GM18520 (cell line): ENCODE measurements at regions not wholly inside any gene's neighbourhood (a gene's known extent, or its start where the extent isn't known, plus 50 kb on each side); places are given as distances from the start of the nearest gene placed in this dataset.

Experiments used
- ATAC-seq: cut with Tn5 transposase; IDR thresholded peaks from one replicate; pipeline ENCODE4 v1.9.1; 2021; ENCODE audit not compliant: unreplicated experiment

GRCh38 chr14:100381395-100382105 is 58.4 kb downstream of the SLC25A47 start:
- ATAC-seq = no peak

GRCh38 chr14:100382106-100382455 is 58.9 kb downstream of the SLC25A47 start:
- ATAC-seq = no peak

DNA sequence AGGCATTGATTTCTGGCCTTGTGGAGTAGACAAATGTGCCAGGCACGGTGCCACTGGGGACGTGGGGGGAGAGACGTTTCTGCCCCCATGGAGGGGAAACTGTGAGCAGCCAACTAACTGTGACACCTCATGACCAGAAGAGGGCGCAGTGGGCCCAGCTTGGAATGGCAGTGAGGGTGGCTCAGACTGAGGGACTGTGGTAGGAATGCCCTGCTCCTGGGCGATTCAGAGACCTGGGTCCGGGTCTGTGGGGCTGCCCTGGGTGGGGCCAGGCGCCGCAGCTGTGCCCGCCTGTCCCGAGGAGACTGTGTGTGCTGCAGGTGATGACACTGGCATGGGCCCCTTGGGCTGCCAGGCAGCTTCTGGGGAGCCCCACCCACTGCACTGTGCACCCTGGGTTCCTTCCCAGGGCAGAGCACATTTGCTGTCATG is 60.6 kb downstream of the SLC25A47 start:
- no peak for ATAC-seq

GRCh38 chr14:100384277-100384676 is 61.1 kb downstream of the SLC25A47 start:
- no peak for ATAC-seq

DNA sequence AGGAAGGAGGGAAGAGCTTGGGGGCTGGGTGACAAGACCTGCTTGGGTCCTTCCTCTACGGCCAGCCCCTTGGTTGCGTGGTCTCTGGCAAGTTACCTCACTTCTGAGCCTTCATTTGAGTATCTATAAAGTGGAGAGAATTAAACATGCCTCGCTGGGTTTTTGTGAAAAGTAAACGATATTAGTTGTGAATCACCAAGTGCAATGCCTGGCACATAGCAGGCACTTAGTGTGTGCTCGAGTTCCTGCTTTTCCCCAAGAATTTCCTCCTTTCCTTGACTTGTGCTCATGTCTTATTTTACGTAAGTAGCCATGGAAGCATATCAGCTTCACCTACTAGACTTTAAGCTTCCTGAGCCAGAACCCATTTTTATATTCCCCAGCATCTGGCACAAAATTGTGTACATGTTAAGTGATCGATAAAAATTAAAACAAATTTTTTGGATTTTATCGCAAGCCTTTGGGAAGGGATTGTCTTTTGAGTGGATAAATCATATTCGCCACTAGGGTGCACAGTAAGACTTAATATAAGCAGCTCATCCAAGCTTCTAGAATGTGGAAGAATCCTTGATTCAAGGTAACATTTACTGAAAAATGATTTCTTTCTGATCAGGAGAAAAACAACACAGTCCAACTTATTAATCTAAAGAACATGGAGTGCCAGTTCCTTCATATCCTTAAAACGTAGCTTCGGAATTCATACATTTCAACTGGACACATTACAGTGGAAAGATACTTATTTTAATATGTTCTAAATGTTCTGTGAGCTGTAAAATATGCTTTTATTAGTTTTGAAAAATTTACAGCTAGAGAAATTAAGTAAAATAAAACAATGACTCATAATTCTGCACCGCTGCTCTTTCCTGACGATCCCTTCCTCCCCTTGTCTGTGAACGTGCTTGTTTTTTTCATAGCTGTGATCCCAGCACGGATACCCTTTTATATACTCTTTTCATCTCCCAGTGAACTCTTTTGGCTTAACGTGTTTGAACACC is 62.0 kb downstream of the SLC25A47 start:
- ATAC-seq = no peak

DNA sequence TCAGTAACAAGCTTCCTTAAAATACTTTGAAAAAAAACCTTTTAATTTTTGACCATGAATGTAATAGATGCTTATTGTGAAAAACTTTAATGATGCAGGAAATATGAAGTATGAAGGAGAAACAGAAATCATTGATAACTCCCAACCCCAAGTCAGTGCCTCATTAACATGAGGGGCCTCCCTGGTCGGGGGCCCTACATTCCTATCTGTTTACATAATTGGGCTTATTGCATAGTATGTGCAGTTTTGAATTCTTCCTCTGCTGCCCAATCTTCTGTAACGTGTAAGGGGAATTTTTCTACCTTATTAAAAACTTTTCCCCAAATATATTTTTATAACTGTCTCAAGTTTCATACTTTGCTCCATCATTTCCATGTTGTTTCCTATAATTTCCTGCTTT is 63.0 kb downstream of the SLC25A47 start:
- ATAC-seq = no peak

GRCh38 chr14:100386846-100387245 is 63.7 kb downstream of the SLC25A47 start:
- no peak for ATAC-seq

- ATAC-seq = no peak
Measured at GRCh38 chr14:100387450-100387849, 64.3 kb downstream of the SLC25A47 start.

DNA sequence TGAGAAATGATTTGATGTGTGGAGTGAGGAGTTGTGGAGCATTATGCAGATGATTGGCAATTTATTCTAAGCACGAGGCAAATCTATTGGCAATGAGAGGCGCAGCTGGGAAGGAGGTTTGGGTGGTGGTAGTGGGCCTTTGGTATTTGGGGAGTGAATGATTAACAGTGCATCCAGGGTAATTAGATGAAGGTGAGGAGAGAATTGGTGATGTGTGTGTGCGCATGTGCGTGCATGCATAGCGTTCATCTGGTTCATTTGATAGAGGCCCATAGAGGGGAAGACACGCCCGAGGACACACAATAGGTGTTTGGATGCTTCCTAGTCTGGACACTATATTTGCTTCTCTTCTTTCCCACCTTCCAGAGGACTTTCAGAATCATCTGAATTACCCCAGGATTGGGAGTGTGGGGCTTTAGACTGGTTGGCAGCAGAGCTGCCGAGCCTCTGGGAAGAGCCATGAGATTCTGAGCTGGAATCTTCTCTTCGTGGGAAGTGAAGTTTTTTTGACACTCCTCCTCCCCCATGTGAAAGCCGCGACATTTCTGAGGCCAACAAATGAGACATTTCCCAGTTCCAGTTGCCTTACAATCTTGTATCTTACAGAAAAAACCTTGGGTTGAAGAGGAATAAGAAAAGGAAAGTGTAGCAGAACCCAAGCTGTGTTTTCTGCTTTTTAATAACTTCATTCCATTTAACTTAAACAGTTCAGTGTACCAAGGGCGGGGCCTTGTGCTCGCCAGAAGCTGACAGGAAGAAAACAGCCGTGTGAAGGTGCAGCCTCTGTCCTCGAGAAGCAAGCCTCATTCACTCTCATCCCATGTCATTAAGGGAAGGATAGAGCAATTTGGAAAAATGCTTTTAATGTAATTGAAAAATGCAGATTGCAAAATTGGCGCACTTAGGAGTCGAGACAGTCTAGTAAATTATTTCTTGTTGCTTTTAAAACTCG is 65.2 kb downstream of the SLC25A47 start:
- ATAC-seq = no peak

DNA sequence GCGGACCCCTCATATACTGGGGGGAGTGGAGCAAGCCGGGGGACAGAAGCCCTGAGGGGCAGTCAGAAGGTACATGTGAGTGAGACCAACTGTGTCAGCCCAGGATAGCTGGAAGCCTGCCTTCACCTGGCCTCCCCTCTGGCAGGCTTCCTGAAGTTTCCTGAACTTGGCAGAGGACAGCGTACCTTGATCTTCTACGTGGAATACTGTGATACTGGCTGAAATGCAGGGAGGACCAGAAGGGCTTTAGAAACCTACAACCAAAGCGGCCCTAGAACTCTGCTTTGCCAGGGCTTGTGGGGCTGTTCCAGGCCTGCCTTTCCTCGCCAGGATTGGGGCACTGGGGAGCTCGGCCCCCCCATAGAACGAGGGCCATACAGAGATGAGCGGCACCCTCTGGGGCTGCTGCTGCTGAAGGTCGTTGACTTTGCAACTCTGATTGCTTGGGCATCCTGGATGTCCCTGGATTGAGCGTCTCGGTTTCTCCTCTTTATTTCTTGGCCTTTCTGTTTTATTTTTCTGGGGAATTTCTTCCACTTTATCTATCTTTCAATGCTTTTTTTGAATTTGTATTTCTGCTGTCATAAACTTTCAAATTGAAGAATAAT is 66.5 kb downstream of the SLC25A47 start:
- no peak for ATAC-seq

GRCh38 chr14:100391173-100391572 is 68.0 kb downstream of the SLC25A47 start:
- ATAC-seq = no peak

GRCh38 chr14:100391724-100392123 is 68.6 kb downstream of the SLC25A47 start:
- ATAC-seq = no peak

GRCh38 chr14:100392356-100392755 is 69.2 kb downstream of the SLC25A47 start:
- ATAC-seq = no peak

DNA sequence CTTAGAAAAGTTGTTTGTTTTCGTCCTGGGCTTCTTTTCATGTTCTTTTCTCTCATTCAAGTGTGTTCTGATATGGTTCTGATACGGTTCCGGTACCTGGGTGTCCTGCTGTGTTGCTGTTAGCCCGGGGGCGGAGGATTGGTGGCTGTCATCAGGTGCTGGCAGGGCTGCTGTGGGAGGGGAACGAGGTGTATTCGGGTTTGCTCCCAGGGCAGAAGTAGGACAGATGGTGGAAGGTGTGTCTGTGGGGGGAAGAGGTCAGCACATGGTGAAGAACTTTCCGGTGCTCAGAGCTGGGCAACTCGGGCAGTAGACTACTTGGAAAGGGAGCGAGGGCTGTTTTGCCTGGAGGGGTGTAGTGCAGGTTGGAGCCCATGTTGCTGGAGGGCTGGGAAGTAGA is 70.2 kb downstream of the SLC25A47 start:
- no peak for ATAC-seq

DNA sequence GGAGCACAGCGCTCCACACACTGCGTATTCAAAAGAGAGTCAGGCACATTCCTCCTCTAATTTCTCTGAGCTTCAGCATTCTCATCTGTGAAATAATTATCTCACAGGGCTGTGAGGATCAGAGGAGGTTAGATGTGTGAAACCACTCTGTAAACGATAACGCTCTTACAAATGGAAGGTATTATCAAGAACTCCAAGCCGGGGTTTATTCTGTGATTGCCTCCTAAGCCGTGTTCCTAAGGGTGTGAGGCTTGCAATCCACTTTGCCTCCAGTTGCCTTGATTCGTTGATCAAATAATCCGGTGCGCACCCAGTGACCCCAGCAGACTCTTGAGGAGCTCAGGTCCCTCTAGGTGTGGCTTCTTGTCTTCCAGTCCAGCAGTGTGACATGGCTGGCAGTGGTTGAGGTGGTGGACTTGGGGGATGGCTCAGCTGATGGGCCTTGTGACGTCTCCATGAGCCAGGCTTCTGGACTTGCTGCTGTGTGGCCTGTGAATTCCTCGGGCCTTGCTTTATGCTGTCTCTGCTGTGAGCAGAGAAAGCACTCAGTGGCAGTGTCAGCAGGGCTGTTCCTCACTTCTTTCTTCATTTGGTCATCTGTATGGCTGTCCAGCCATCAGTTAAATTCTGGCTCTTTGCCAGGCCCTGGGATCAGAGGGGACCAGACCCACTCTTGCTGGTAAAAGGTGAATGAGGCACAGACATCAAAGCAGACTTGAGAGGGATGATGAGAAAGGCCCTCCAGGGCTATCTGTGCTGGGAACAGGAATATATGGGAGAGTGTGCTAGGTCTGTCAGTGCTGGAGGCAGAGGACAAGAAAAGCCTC is 71.0 kb downstream of the SLC25A47 start:
- no peak for ATAC-seq

DNA sequence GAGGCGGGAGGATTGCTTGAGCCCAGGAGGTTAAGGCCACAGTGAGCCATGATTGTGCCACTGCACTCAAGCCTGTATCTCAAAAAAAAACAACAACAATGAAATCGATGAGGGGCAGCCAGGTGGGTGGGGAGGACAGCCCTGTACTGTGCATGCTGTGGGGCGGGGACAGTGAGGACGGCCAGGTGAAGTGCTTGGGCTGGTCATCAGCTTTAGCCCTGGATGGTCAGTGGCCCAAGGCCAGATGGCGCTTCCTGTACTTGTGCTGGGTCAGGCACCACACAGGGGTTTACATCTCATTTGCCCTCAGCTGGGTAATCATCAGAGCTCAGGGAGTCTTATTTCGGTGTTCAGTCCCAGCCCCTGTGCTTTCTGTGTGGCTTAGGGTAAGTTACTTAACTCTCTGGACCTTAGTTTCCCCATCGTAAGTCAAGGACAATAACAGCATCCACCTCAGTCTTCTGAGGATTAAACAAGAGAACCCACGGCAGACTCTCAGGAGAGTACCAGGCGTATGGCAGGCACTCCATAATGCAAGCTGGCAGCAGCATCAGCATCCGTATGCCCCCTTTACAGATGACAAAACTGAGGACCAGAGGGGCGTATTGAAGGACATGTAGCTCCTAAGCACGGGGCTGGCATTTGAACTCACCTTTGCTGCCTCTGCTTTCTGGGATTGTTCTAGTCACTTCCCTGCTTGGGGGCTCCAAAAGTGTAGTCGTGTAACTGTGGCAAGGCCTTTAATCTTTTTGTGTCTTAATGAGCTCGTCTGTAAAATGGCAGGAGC is 71.9 kb downstream of the SLC25A47 start:
- no peak for ATAC-seq

- no peak for ATAC-seq
Measured at GRCh38 chr14:100396266-100396795, 73.2 kb downstream of the SLC25A47 start.

- ATAC-seq = no peak
Measured at GRCh38 chr14:100397005-100397404, 73.9 kb downstream of the SLC25A47 start.

DNA sequence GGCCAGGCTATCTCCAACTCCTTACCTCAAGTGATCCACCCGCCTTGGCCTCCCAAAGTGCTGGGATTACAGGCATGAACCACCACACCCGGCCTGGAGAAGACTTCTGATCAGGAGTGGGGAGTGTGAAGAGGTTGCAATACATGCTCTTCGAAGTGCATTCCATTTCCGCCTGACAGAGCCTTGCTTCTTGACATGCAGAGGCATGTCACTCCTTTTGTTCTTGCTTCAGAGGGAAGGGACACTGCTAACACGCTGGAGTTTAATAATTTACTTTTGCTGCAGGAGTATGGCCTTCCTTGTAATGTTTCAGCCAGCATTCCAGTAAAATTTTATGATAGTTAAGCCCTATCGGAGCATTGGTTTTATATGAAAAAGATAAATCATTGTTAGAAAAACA is 74.9 kb downstream of the SLC25A47 start:
- ATAC-seq = no peak
